ENCODE measurements at regions not wholly inside any gene's neighbourhood (a gene's known extent, or its start where the extent isn't known, plus 50 kb on each side); places are given as distances from the start of the nearest gene placed in this dataset.
"Not testable (repeated sequence)": the region's sequence is repeated elsewhere in the genome, so short reads cannot be mapped to it uniquely, and the experiment has no call there.

- no peak for DNase-seq (ENCODE audit: low read depth in 2 of 3, low spot score in 1 of 3)
Observed at GRCh38 chr6:168943231-168943905, 310.3 kb downstream of the THBS2 start.

- DNase-seq (ENCODE audit: low read depth in 2 of 3, low spot score in 1 of 3), result no peak
Observed at GRCh38 chr6:168942646-168943045, 311.0 kb downstream of the THBS2 start.

DNA sequence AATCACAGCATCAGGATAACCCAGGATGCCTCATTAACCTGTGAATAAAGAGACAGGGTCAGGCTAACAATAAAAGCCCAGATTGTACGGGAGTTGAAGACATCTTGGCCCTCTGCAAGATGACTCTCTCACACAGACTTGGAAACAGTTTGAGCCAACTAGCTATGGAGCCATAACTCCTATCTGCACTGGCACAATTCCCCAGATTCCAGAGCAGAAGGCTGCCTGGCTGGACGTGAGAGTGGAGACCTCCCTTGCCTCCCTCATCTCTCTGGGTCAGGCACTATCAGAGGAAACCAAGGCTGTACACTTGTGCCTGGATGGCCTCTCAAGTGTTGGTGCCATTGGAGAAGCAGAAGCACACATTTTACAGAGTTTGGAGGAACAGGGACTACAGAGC lies 312.6 kb downstream of the THBS2 start:
- DNase-seq (ENCODE audit: low read depth in 2 of 3, low spot score in 1 of 3), result no peak

DNA sequence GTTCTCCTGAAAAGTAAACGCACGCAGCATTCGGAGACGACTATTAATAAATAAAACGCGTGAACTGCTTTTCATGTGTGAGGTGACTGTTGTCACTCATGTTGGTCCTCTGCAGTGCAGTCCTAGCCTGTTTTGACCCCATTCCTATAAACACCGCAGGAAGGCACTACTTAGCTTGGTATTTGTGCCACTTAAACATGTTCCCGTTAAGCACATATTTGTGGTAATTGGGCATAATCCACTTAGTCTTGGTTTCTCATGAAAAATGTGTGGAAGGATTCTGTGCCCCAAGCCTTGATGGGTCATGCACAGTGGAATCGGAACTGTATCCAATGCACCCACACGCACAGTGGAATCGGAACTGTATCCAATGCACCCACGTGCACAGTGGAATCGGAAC lies 313.9 kb downstream of the THBS2 start:
- no peak for DNase-seq (ENCODE audit: low read depth in 2 of 3, low spot score in 1 of 3)

DNA sequence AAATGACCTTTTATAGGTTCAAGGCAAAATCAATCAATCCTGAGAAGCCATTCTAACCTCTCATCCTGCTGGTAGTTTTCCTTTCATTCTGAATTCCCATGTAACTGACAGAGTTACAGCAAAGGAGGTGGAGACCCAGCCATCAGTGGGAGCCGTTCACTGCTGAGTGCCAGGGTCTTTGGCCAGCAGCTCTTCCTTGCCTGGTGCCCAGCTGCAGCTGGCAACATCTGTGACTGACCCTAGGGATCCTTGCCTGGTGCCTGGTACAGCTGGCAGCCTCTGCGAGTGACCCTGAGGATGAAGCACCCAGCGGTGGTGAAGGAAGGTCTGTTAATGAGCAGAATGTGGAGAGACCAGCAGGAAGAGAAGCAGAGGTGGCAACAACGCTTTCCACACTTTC lies 314.6 kb downstream of the THBS2 start:
- DNase-seq (ENCODE audit: low read depth in 2 of 3, low spot score in 1 of 3), result no peak

DNA sequence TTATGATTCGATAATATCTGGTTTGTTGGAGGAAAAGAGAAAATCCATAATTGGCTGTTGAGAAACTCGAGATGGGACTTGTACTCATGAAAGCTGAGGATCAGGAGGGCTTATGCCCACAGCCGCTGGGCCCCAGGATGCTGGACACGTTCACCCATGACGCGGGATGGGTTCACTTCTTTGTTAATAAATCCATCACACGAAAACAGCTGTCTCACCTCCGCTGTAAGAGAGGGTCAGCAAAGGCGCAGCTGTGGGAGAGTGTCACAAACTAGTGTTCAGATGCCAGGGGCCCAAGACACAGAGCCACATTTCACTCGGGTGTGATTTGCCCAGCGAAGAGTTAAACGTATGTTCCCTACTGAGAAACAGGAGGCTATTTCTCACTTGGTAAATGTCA lies 315.1 kb downstream of the THBS2 start:
- no peak for DNase-seq (ENCODE audit: low read depth in 2 of 3, low spot score in 1 of 3)

DNA sequence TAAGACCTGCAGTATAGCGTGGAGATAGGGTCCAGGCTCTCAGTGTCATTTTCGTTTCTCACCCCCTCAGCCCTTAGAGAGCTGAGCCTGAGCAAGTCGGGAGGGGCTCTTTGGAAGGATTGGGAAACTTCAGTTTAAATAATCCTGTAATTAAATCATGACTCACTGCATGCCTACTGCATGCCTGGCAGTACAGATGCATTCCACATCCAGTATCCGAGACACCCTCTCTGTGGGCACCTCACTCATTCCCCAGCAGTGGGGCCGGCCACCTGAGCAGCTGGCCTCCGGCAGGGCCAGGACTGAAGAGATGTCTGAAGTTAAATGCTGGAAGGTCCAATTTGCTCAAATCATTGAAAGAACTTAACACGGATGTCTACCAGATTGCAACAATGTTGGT lies 316.6 kb downstream of the THBS2 start:
- no peak for DNase-seq (ENCODE audit: low read depth in 2 of 3, low spot score in 1 of 3)

DNA sequence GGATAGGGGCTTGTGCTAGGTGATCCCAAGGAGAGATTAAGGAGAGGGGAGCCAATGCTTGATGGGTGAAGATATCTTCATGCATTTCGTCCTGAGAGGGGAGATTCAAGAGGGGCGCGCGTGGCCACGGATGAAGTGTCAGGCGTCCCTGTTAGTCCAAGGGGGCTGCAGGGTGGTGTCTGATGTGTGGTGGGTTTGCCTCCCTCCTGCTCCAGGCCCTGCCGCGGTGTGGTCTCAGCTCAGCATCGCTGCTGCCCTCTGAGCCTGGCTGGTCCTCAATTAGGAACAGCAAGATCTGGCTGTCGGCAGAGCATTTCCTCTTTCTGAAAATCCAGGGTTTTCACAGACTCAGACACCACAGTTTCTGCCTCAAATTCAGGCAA lies 318.0 kb downstream of the THBS2 start:
- DNase-seq (ENCODE audit: low read depth in 2 of 3, low spot score in 1 of 3), result no peak

- no peak for DNase-seq (ENCODE audit: low read depth in 2 of 3, low spot score in 1 of 3)
Observed at GRCh38 chr6:168934660-168935627, 318.7 kb downstream of the THBS2 start.

DNA sequence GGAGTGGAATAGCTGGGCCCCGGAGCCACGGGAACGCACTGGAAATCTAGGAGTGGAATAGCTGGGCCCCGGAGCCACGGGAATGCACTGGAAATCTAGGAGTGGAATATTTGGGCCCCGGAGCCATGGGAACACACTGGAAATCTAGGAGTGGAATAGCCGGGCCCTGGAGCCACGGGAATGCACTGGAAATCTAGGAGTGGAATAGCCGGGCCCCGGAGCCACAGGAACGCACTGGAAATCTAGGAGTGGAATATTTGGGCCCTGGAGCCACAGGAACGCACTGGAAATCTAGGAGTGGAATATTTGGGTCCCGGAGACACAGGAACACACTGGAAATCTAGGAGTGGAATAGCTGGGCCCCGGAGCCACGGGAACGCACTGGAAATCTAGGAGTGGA lies 321.5 kb downstream of the THBS2 start:
- not testable (repeated sequence) for DNase-seq (ENCODE audit: low read depth in 2 of 3, low spot score in 1 of 3)

DNA sequence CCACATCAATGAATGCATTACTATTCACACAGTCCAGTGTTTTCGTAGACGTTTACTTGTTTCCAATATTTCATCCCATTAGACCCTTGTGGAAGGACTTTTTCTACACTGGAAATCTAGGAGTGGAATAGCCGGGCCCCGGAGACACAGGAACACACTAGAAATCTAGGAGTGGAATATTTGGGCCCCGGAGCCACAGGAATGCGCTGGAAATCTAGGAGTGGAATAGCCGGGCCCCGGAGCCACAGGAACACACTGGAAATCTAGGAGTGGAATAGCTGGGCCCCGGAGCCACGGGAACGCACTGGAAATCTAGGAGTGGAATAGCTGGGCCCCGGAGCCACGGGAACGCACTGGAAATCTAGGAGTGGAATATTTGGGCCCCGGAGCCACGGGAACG lies 322.6 kb downstream of the THBS2 start:
- not testable (repeated sequence) for DNase-seq (ENCODE audit: low read depth in 2 of 3, low spot score in 1 of 3)

GRCh38 chr6:168929871-168930450 lies 323.7 kb downstream of the THBS2 start:
- DNase-seq (ENCODE audit: low read depth in 2 of 3, low spot score in 1 of 3), result no peak

DNA sequence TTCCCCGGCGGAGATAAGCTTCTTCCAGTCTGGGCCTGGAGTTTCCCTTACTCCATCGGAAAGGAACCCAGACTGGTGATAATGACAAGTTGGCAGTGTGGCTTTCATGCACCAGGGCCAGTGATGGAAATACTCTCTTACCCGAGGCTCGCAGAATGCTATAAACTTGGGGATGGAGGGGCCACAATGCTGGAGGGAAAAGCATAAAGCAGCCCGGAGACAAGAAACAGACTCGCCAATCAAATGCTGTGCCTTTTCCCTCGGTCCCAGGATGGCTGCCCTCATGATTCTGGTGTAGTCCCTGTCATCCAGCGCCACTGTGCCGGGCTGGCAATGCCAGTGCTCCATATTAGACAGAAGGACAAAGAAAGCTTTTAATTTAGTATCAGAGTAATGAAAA lies 325.6 kb downstream of the THBS2 start:
- no peak for DNase-seq (ENCODE audit: low read depth in 2 of 3, low spot score in 1 of 3)

DNA sequence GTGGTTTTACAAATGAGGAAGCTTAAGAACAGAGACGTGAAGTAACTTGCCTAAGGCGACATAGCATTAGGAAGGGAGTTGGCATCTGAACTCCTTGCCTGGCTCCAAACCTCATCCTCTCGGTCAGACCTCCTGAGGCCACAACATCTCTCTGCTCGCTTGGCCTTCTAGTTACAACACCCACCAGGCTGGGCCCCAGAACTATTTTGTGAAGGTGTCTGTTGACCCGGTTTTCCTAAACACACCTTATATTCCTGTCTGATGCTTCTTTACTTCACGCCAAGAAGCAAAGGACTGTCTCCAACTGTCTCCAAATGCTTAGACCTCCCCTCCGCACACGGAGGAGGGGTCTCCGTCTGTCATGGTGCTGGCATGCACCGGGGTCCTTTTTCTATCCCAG lies 326.6 kb downstream of the THBS2 start:
- no peak for DNase-seq (ENCODE audit: low read depth in 2 of 3, low spot score in 1 of 3)

GRCh38 chr6:168926306-168926705 lies 327.3 kb downstream of the THBS2 start:
- DNase-seq (ENCODE audit: low read depth in 2 of 3, low spot score in 1 of 3), result no peak

- no peak for DNase-seq (ENCODE audit: low read depth in 2 of 3, low spot score in 1 of 3)
Observed at GRCh38 chr6:168925671-168926070, 328.0 kb downstream of the THBS2 start.

GRCh38 chr6:168923171-168923570 lies 330.5 kb downstream of the THBS2 start:
- DNase-seq (ENCODE audit: low read depth in 2 of 3, low spot score in 1 of 3), result no peak

GRCh38 chr6:168922436-168922835 lies 331.2 kb downstream of the THBS2 start:
- DNase-seq (ENCODE audit: low read depth in 2 of 3, low spot score in 1 of 3), result no peak

GRCh38 chr6:168920289-168920688 lies 333.4 kb downstream of the THBS2 start:
- no peak for DNase-seq (ENCODE audit: low read depth in 2 of 3, low spot score in 1 of 3)

- DNase-seq (ENCODE audit: low read depth in 2 of 3, low spot score in 1 of 3), result no peak
Observed at GRCh38 chr6:168919470-168920179, 334.0 kb downstream of the THBS2 start.

DNA sequence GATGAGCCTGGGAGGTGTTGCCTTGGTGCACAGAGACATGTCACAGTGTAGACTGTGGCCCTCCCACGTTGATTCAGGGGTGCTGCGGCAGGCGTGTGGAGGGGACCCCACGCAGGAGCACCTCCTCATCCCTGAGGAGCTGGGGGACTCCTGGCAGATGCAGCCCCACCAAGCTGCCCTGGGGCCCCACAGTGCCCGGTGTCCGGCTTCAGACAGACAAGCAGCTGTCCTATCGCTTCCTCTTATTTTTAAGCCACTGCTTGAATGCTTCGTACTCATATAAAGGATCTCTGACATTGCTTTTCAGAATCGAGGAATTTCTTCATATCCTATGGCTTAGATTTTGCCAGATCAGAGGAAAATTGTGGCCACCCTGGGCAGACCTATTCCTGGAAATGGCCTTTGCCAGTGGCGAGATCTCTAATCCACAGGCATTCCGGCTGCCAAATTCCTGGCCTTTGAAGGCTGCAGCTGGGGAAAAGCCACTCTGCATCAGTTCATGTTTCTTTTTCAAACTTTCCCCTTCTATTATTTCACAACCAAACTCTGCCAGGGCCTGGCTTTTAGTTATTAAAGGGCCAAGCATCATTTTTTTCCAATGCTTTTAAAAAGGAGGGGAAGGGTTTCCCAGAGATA lies 337.0 kb downstream of the THBS2 start:
- DNase-seq (ENCODE audit: low read depth in 2 of 3, low spot score in 1 of 3), result no peak
